ENCODE measurements at regions not wholly inside any gene's neighbourhood (a gene's known extent, or its start where the extent isn't known, plus 50 kb on each side); places are given as distances from the start of the nearest gene placed in this dataset.

GRCh38 chr18:54712306-54712705 lies 116.0 kb upstream of the RAB27B start:
- no peak overlapping the region for H2BK12ac ChIP-seq (ENCODE audit: low read depth, low read length)
- H3K9me3 ChIP-seq (ENCODE audit: insufficient read depth in 2 of 2, low read depth in 1 of 2, low read length in 1 of 2), result no peaks in the 10 kb centered on the region
- H2AFZ ChIP-seq (ENCODE audit: low read length), result no peak overlapping the region; the same call in 1 of the 2 replicates
- no peak overlapping the region for H2BK15ac ChIP-seq (ENCODE audit: low read length)
- H3K36me3 ChIP-seq (ENCODE audit: control insufficient read depth in 2 of 4, insufficient read depth in 4 of 4, low read length in 3 of 4), result no peaks in the 10 kb centered on the region
- 79% methylated on average over 3 of the region's 3 CpGs; no CpG with 5 or more reads in 1 of the 2 experiments for WGBS, 2 experiments (ENCODE audit: extremely low coverage in 1 of 2, insufficient coverage in 1 of 2, insufficient read length in 1 of 2, insufficient replicate concordance in 2 of 2, low coverage in 1 of 2, low lambda C conversion rate in 2 of 2, missing lambda C conversion rate in 1 of 2)
- no peaks in the 10 kb centered on the region for H3K4me1 ChIP-seq (replicated peaks in 1 of 4; ENCODE audit: control insufficient read depth in 3 of 4, insufficient read depth in 4 of 4, low read length in 3 of 4)
- H4K91ac ChIP-seq (replicated peaks; ENCODE audit: insufficient read length, low read length), result no peak overlapping the region
- no peak overlapping the region for H2AK5ac ChIP-seq (ENCODE audit: low read depth, low read length)
- no peaks in the 10 kb centered on the region for H3K23me2 ChIP-seq (ENCODE audit: low read depth, low read length)
- H3K4me3 ChIP-seq (ENCODE audit: extremely low read depth in 1 of 4, insufficient read depth in 2 of 4, low read depth in 3 of 4, low read length in 4 of 4), result no peak overlapping the region
- H3K79me1 ChIP-seq (ENCODE audit: low read depth, low read length), result no peaks in the 10 kb centered on the region
- H4K8ac ChIP-seq (ENCODE audit: extremely low read depth, insufficient read depth, low read length), result no peak overlapping the region
- no peak overlapping the region for H2BK20ac ChIP-seq (ENCODE audit: low read length)
- no peak overlapping the region for H3K4ac ChIP-seq (replicated peaks; ENCODE audit: insufficient read length, low read depth, low read length)
- no peak overlapping the region for H2BK120ac ChIP-seq (replicated peaks; ENCODE audit: low read depth, low read length)
- H3K18ac ChIP-seq (ENCODE audit: extremely low read depth, low read length), result no peak overlapping the region
- FAIRE-seq (no peak), DNase-seq (ENCODE audit: low read depth in 1 of 2, low spot score in 2 of 2) (no peak)
- no peak overlapping the region for H4K5ac ChIP-seq (ENCODE audit: insufficient read length, low read depth, low read length)
- no peak overlapping the region for H3K27ac ChIP-seq (ENCODE audit: low read depth, low read length)
- H3K4me2 ChIP-seq (ENCODE audit: insufficient read depth in 1 of 2, low read depth in 2 of 2, low read length in 2 of 2), result no peak overlapping the region
- CTCF ChIA-PET (ENCODE audit: partially characterized antibody), result interaction anchor here (1.7 kb wide), 1 partner anchor 320 kb away, joined by 4 read pairs; no protein-coding TSS in a partner anchor
- H3K27me3 ChIP-seq (replicated peaks in 1 of 4; ENCODE audit: control insufficient read depth in 3 of 4, extremely low read depth in 1 of 4, insufficient read depth in 3 of 4, low read length in 3 of 4), result no peaks in the 10 kb centered on the region
- no peak overlapping the region for H2BK5ac ChIP-seq (ENCODE audit: low read depth, low read length)
- no peaks in the 10 kb centered on the region for H3K79me2 ChIP-seq (ENCODE audit: control insufficient read depth in 1 of 2, insufficient read depth in 2 of 2, low read length in 2 of 2)
- no peaks in the 10 kb centered on the region for H4K20me1 ChIP-seq (replicated peaks in 1 of 2; ENCODE audit: control insufficient read depth in 1 of 2, insufficient read depth in 2 of 2, low read length in 2 of 2)
- POLR2A ChIA-PET (ENCODE audit: partially characterized antibody), result no interaction called here
- no peak overlapping the region for H3K9ac ChIP-seq (replicated peaks in 1 of 4; ENCODE audit: extremely low read depth in 1 of 4, low read depth in 3 of 4, low read length in 3 of 4)
- no peak overlapping the region for H3K23ac ChIP-seq (ENCODE audit: insufficient read length)
- H3K56ac ChIP-seq (replicated peaks; ENCODE audit: insufficient read length, low read depth, low read length), result no peak overlapping the region
- H3K14ac ChIP-seq (ENCODE audit: insufficient read length), result no peak overlapping the region
- TF ChIP-seq RAD21 (IDR thresholded peaks at IDR 0.05 in 1 of 2, conservative IDR thresholded peaks at IDR 0.05 in 1 of 2; ENCODE audit: low read depth in 2 of 2, low read length in 2 of 2) (no peak), BACH1 (IDR thresholded peaks at IDR 0.05; ENCODE audit: low read length) (no peak), ZNF274 (IDR thresholded peaks at IDR 0.05; ENCODE audit: borderline replicate concordance, extremely low read depth, low read length) (no peak)

Measured in H1 (cell line).